CD4-positive, alpha-beta T cell (primary cell): ENCODE measurements at regions not wholly inside any gene's neighbourhood (a gene's known extent, or its start where the extent isn't known, plus 50 kb on each side); places are given as distances from the start of the nearest gene placed in this dataset.

Source experiments
- ATAC-seq: fragments of 200-7000 bp; cut with Tn5 transposase; one replicate; pipeline ENCODE4 v1.10.0; 2022; ENCODE audit warnings: mild to moderate bottlenecking; ENCODE audit not compliant: poor library complexity
- CTCF ChIA-PET: fragments of 350-600 bp; sonication (Branson Sonifier 250); formaldehyde crosslinking; loops from one replicate; lab custom pipeline; 2021; ENCODE audit warnings: antibody characterized with exemption, inconsistent platforms; lab: Charles Lee
- POLR2A ChIA-PET: fragments of 350-600 bp; sonication (Branson Sonifier 250); formaldehyde crosslinking; loops from one replicate; lab custom pipeline; 2021; ENCODE audit warnings: antibody characterized with exemption, inconsistent platforms; lab: Charles Lee
- DNase-seq, 14 experiments: peaks; one replicate each; pipeline ENCODE4 v3.0.0-alpha.2; 2013 to 2020; ENCODE audit warnings: mixed read lengths in 2 of 14
- H3K27ac ChIP-seq, 2 donors: one replicate each; pipeline versions ENCODE4 v1.5.1 to v1.7.0; 2013; ENCODE audit warnings: low read length in 2 of 2, low read depth in 1 of 2, mild to moderate bottlenecking in 1 of 2
- H3K27me3 ChIP-seq, 2 experiments: 1 replicate in 1 of 2; 2 replicates in 1 of 2; pipeline versions ENCODE4 v1.6.1 to v1.7.0; 2013; ENCODE audit warnings: low read length in 2 of 2, control low read depth in 1 of 2, mild to moderate bottlenecking in 1 of 2, moderate library complexity in 1 of 2; ENCODE audit not compliant: insufficient read depth in 2 of 2, control insufficient read depth in 1 of 2
- H3K36me3 ChIP-seq: one replicate; pipeline ENCODE4 v1.6.1; 2013; ENCODE audit warnings: low read length, control low read depth; ENCODE audit not compliant: insufficient read depth
- H3K4me1 ChIP-seq: one replicate; pipeline ENCODE4 v1.6.1; 2013; ENCODE audit warnings: low read length, control low read depth; ENCODE audit not compliant: insufficient read depth
- H3K4me3 ChIP-seq: one replicate; pipeline ENCODE4 v1.5.1; 2013; ENCODE audit warnings: mild to moderate bottlenecking, low read length, moderate library complexity
- H3K9me3 ChIP-seq, 2 experiments: 1 replicate in 1 of 2; 2 replicates in 1 of 2; pipeline versions ENCODE4 v1.6.1 to v1.7.0; 2013; ENCODE audit warnings: low read length in 2 of 2, mild to moderate bottlenecking in 2 of 2, control low read depth in 1 of 2, moderate library complexity in 1 of 2; ENCODE audit not compliant: control insufficient read depth in 1 of 2, insufficient read depth in 1 of 2
- H3K27ac Mint-ChIP-seq: one replicate; pipeline ENCODE4 v1.8.0; 2020; ENCODE audit warnings: mixed read lengths
- H3K27me3 Mint-ChIP-seq: one replicate; pipeline ENCODE4 v1.8.0; 2021; ENCODE audit warnings: mixed read lengths
- H3K36me3 Mint-ChIP-seq: one replicate; pipeline ENCODE4 v1.8.0; 2021; ENCODE audit warnings: low read depth, mixed read lengths
- H3K4me1 Mint-ChIP-seq: one replicate; pipeline ENCODE4 v1.8.0; 2021; ENCODE audit warnings: low read depth, mixed read lengths
- H3K4me3 Mint-ChIP-seq: one replicate; pipeline ENCODE4 v1.8.0; 2020; ENCODE audit warnings: mild to moderate bottlenecking, mixed read lengths
- H3K9me3 Mint-ChIP-seq: one replicate; pipeline ENCODE4 v1.8.0; 2020; ENCODE audit warnings: mixed read lengths
- intact Hi-C, 2 experiments: fragments of 100-400 bp; cut with DNase I in 1 of 2; cut with micrococcal nuclease in 1 of 2; formaldehyde crosslinking; loops; one replicate each; pipeline versions ENCODE4 v1.15.1 to v1.9.0; 2023 to 2025; cut with DNase I, micrococcal nuclease
- TF ChIP-seq, protein P1 (sequence below): fragments of 200-600 bp; IDR thresholded peaks from one replicate; pipeline ENCODE4 v1.8.0; 2022; ENCODE audit warnings: antibody characterized with exemption, mild to moderate bottlenecking

GRCh38 chr12:54126696-54127537 lies 61.9 kb downstream of the SMUG1 start:
- DNase-seq (peak in 3 of 14 experiments; percentile 22 to 42 (median 40)), ATAC-seq (no peak)
- Histone ChIP-seq H3K9me3 (peaks cover 0 to 20% of the 10 kb centered on the region in 2 experiments), H3K27me3 (peaks cover 42 to 47% of the 10 kb centered on the region in 2 experiments), H3K4me3 (no peak overlapping the region), H3K36me3 (no peaks in the 10 kb centered on the region), H3K27ac (no peak overlapping the region), H3K4me1 (peaks cover 16% of the 10 kb centered on the region)
- Mint-ChIP-seq H3K4me3 (peak overlapping the region; percentile 31), H3K27me3 (peaks cover 90% of the 10 kb centered on the region), H3K4me1 (peaks cover 16% of the 10 kb centered on the region), H3K9me3 (no peaks in the 10 kb centered on the region), H3K27ac (no peak overlapping the region), H3K36me3 (no peaks in the 10 kb centered on the region)
- TF ChIP-seq, protein P1, sequence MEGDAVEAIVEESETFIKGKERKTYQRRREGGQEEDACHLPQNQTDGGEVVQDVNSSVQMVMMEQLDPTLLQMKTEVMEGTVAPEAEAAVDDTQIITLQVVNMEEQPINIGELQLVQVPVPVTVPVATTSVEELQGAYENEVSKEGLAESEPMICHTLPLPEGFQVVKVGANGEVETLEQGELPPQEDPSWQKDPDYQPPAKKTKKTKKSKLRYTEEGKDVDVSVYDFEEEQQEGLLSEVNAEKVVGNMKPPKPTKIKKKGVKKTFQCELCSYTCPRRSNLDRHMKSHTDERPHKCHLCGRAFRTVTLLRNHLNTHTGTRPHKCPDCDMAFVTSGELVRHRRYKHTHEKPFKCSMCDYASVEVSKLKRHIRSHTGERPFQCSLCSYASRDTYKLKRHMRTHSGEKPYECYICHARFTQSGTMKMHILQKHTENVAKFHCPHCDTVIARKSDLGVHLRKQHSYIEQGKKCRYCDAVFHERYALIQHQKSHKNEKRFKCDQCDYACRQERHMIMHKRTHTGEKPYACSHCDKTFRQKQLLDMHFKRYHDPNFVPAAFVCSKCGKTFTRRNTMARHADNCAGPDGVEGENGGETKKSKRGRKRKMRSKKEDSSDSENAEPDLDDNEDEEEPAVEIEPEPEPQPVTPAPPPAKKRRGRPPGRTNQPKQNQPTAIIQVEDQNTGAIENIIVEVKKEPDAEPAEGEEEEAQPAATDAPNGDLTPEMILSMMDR: no peak
- ChIA-PET CTCF (no interaction called here), POLR2A (no interaction called here)
- intact Hi-C loops: no loop called here

- peaks cover 16% of the 10 kb centered on the region for H3K4me1 Mint-ChIP-seq
- Histone ChIP-seq H3K9me3 (peaks cover 0 to 20% of the 10 kb centered on the region in 2 experiments), H3K36me3 (no peaks in the 10 kb centered on the region), H3K27me3 (peaks cover 40 to 47% of the 10 kb centered on the region in 2 experiments), H3K4me1 (peaks cover 16% of the 10 kb centered on the region), H3K4me3 (no peak overlapping the region), H3K27ac (no peak overlapping the region)
- DNase-seq (no peak), ATAC-seq (no peak)
- no peaks in the 10 kb centered on the region for H3K9me3 Mint-ChIP-seq
- ChIA-PET POLR2A (no interaction called here), CTCF (no interaction called here)
- H3K27me3 Mint-ChIP-seq: peaks cover 90% of the 10 kb centered on the region
- intact Hi-C loops: no loop called here
- TF ChIP-seq, protein P1: no peak
- H3K36me3 Mint-ChIP-seq: no peaks in the 10 kb centered on the region
- H3K4me3 Mint-ChIP-seq: no peak overlapping the region
- no peak overlapping the region for H3K27ac Mint-ChIP-seq
Measured at GRCh38 chr12:54127538-54128259, 61.1 kb downstream of the SMUG1 start.

DNA sequence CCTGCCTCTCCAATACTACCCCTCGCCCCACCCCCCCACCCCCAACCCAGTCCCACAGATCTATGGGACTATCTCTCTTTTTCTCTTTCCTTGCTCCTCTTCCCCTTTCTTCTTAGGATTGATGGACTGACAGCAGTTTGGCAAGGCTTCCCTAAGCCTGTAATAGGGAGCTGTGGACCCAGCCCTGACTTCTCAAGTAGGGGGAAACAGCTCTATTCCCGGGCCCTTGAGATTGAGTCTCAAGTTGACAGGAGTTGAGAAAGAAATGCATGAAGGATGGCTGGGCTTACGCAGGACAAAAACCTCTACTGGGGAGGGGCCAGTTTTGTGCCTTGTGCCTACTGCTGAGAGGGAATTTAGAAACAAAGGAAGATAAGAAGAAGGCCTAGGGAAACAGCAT lies 60.4 kb downstream of the SMUG1 start:
- H3K4me3 ChIP-seq: no peak overlapping the region
- H3K27me3 ChIP-seq: peaks cover 36 to 47% of the 10 kb centered on the region in 2 experiments
- POLR2A ChIA-PET: no interaction called here
- TF ChIP-seq, protein P1: no peak
- Mint-ChIP-seq H3K36me3 (no peaks in the 10 kb centered on the region), H3K4me3 (no peak overlapping the region), H3K27ac (no peak overlapping the region), H3K9me3 (no peaks in the 10 kb centered on the region), H3K4me1 (peaks cover 16% of the 10 kb centered on the region), H3K27me3 (peaks cover 90% of the 10 kb centered on the region)
- no peaks in the 10 kb centered on the region for H3K36me3 ChIP-seq
- H3K9me3 ChIP-seq: peaks cover 0 to 20% of the 10 kb centered on the region in 2 experiments
- no peak overlapping the region for H3K27ac ChIP-seq
- ATAC-seq (no peak), DNase-seq (no peak)
- CTCF ChIA-PET: interaction anchor here (0.6 kb wide), 1 partner anchor 556 kb away, joined by 3 read pairs; no protein-coding TSS in a partner anchor
- H3K4me1 ChIP-seq: peaks cover 16% of the 10 kb centered on the region
- intact Hi-C loops: no loop called here
